PFSK-1 (cell line): ENCODE measurements at regions not wholly inside any gene's neighbourhood (a gene's known extent, or its start where the extent isn't known, plus 50 kb on each side); places are given as distances from the start of the nearest gene placed in this dataset.

ENCODE experiments used
- FOXP2 ChIP-seq: optimal IDR thresholded peaks from 2 replicates; pipeline ENCODE3; 2011; ENCODE audit warnings: borderline replicate concordance, control low read depth, inconsistent platforms; ENCODE audit not compliant: insufficient read depth; ENCODE audit errors: extremely low read length, extremely low read depth
- POLR2AphosphoS5 ChIP-seq: IDR thresholded peaks from 2 replicates; pipeline ENCODE4 v1.6.1; 2012; ENCODE audit warnings: low read depth, mild to moderate bottlenecking, control low read depth, low read length, moderate library complexity
- SIN3A ChIP-seq: IDR thresholded peaks from 2 replicates; pipeline ENCODE4 v1.6.1; 2012; ENCODE audit warnings: mild to moderate bottlenecking, low read length, moderate library complexity, borderline replicate concordance; ENCODE audit not compliant: insufficient read depth
- TAF1 ChIP-seq: IDR thresholded peaks from 2 replicates; pipeline ENCODE4 v1.6.1; 2012; ENCODE audit warnings: low read length, control low read depth, borderline replicate concordance; ENCODE audit not compliant: insufficient read depth
- TF ChIP-seq, protein P1 (sequence below), 2 experiments: IDR thresholded peaks; 2 replicates each; pipeline versions ENCODE4 v1.6.1 to v1.8.0; 2011 to 2012; ENCODE audit warnings: low read depth in 2 of 2, low read length in 2 of 2, control low read depth in 1 of 2, inconsistent platforms in 1 of 2, mild to moderate bottlenecking in 1 of 2, moderate library complexity in 1 of 2; ENCODE audit not compliant: insufficient read depth in 1 of 2

- TF ChIP-seq FOXP2 (no peak), POLR2AphosphoS5 (no peak), TAF1 (no peak), SIN3A (no peak)
- TF ChIP-seq, protein P1, sequence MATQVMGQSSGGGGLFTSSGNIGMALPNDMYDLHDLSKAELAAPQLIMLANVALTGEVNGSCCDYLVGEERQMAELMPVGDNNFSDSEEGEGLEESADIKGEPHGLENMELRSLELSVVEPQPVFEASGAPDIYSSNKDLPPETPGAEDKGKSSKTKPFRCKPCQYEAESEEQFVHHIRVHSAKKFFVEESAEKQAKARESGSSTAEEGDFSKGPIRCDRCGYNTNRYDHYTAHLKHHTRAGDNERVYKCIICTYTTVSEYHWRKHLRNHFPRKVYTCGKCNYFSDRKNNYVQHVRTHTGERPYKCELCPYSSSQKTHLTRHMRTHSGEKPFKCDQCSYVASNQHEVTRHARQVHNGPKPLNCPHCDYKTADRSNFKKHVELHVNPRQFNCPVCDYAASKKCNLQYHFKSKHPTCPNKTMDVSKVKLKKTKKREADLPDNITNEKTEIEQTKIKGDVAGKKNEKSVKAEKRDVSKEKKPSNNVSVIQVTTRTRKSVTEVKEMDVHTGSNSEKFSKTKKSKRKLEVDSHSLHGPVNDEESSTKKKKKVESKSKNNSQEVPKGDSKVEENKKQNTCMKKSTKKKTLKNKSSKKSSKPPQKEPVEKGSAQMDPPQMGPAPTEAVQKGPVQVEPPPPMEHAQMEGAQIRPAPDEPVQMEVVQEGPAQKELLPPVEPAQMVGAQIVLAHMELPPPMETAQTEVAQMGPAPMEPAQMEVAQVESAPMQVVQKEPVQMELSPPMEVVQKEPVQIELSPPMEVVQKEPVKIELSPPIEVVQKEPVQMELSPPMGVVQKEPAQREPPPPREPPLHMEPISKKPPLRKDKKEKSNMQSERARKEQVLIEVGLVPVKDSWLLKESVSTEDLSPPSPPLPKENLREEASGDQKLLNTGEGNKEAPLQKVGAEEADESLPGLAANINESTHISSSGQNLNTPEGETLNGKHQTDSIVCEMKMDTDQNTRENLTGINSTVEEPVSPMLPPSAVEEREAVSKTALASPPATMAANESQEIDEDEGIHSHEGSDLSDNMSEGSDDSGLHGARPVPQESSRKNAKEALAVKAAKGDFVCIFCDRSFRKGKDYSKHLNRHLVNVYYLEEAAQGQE (IDR thresholded peaks at IDR 0.05; ENCODE audit: insufficient read depth in 1 of 2, low read depth in 2 of 2, low read length in 2 of 2), result no peak
Observed at GRCh38 chr10:4181081-4181480, 396.1 kb upstream of the KLF6 start.

DNA sequence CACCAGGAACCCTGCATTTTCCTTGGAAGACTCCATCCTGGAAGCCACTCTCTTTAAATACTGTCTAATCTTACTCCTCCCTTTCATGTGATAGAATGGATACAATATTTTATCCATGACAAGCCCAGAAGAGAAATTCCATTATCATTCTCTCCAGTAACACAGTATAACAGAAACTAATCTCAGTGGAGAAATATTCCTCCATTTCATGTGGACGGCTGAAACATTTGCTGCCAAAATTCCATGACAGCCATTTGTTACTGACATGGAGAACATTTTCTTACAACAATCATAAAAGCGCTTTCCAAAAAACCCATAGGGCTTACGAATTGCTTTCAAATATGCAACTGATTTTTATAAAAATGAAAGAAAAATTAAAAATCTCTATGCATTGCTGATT, 392.8 kb upstream of the KLF6 start:
- TF ChIP-seq SIN3A (no peak), FOXP2 (no peak), POLR2AphosphoS5 (no peak), TAF1 (no peak)
- TF ChIP-seq, protein P1 (IDR thresholded peaks at IDR 0.05; ENCODE audit: insufficient read depth in 1 of 2, low read depth in 2 of 2, low read length in 2 of 2), result no peak

- TF ChIP-seq, protein P1 (IDR thresholded peaks at IDR 0.05; ENCODE audit: insufficient read depth in 1 of 2, low read depth in 2 of 2, low read length in 2 of 2), result no peak
- TF ChIP-seq SIN3A, result no peak
Observed at GRCh38 chr10:4176500-4177281, 391.7 kb upstream of the KLF6 start.

- TF ChIP-seq SIN3A (no peak), POLR2AphosphoS5 (no peak), FOXP2 (no peak), TAF1 (no peak)
- TF ChIP-seq, protein P1 (IDR thresholded peaks at IDR 0.05; ENCODE audit: insufficient read depth in 1 of 2, low read depth in 2 of 2, low read length in 2 of 2), result no peak
Observed at GRCh38 chr10:4174197-4174596, 389.2 kb upstream of the KLF6 start.

DNA sequence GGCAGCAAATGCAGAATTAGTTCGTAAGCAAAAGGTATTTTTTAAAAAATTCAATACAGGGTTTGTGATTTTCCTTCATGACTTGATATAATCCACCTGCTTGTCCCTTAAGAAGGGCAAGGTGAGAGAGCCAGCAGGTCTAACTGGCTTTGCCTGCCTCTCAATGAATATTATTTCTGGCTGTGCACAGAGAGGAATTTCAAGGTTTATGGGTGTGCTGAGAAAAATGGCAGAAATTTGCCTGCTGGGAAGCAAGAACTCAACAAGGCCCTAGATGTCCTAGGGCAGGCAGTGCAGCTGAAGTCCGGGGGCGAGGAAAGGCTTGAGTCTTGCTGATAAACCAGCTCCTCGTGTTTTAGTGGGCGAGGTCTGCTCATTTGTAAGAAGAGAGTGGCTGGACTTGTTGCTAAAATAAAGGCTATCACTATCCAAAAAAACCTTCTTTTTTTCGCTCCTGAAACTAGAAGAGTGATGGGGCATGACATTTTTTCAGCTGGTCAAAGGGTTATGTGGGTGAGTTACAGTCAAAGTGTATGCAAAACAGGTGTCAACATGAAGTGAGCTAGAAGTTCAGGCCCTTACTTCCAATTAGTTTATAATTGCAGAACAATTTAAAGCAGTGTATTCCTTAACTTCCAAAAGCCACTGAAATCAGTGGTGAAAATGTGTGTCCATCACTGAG, 385.8 kb upstream of the KLF6 start:
- TF ChIP-seq SIN3A (no peak), POLR2AphosphoS5 (no peak), FOXP2 (no peak), TAF1 (no peak)
- TF ChIP-seq, protein P1 (IDR thresholded peaks at IDR 0.05; ENCODE audit: insufficient read depth in 1 of 2, low read depth in 2 of 2, low read length in 2 of 2), result no peak
